ENCODE measurements at regions not wholly inside any gene's neighbourhood (a gene's known extent, or its start where the extent isn't known, plus 50 kb on each side); places are given as distances from the start of the nearest gene placed in this dataset.

- Histone ChIP-seq H3K18ac (ENCODE audit: extremely low read depth, low read length) (no peak overlapping the region), H3K23ac (ENCODE audit: insufficient read length) (no peak overlapping the region), H3K79me1 (ENCODE audit: low read depth, low read length) (no peaks in the 10 kb centered on the region), H3K23me2 (ENCODE audit: low read depth, low read length) (no peaks in the 10 kb centered on the region), H4K8ac (ENCODE audit: extremely low read depth, insufficient read depth, low read length) (no peak overlapping the region), H2BK5ac (ENCODE audit: low read depth, low read length) (no peak overlapping the region), H3K9me3 (ENCODE audit: insufficient read depth in 2 of 2, low read depth in 1 of 2, low read length in 1 of 2) (no peaks in the 10 kb centered on the region), H3K4me3 (ENCODE audit: extremely low read depth in 1 of 4, insufficient read depth in 2 of 4, low read depth in 3 of 4, low read length in 4 of 4) (no peak overlapping the region), H3K27me3 (replicated peaks in 1 of 4; ENCODE audit: control insufficient read depth in 3 of 4, extremely low read depth in 1 of 4, insufficient read depth in 3 of 4, low read length in 3 of 4) (no peaks in the 10 kb centered on the region), H2AK5ac (ENCODE audit: low read depth, low read length) (no peak overlapping the region), H3K27ac (ENCODE audit: low read depth, low read length) (no peak overlapping the region), H3K4me2 (ENCODE audit: insufficient read depth in 1 of 2, low read depth in 2 of 2, low read length in 2 of 2) (no peak overlapping the region), H3K14ac (ENCODE audit: insufficient read length) (no peak overlapping the region), H3K56ac (replicated peaks; ENCODE audit: insufficient read length, low read depth, low read length) (no peak overlapping the region), H4K20me1 (replicated peaks in 1 of 2; ENCODE audit: control insufficient read depth in 1 of 2, insufficient read depth in 2 of 2, low read length in 2 of 2) (no peaks in the 10 kb centered on the region), H3K36me3 (ENCODE audit: control insufficient read depth in 2 of 4, insufficient read depth in 4 of 4, low read length in 3 of 4) (no peaks in the 10 kb centered on the region), H2BK120ac (replicated peaks; ENCODE audit: low read depth, low read length) (no peak overlapping the region), H3K4me1 (replicated peaks in 1 of 4; ENCODE audit: control insufficient read depth in 3 of 4, insufficient read depth in 4 of 4, low read length in 3 of 4) (no peaks in the 10 kb centered on the region), H4K5ac (ENCODE audit: insufficient read length, low read depth, low read length) (no peak overlapping the region), H4K91ac (replicated peaks; ENCODE audit: insufficient read length, low read length) (no peak overlapping the region), H3K4ac (replicated peaks; ENCODE audit: insufficient read length, low read depth, low read length) (no peak overlapping the region), H2BK12ac (ENCODE audit: low read depth, low read length) (no peak overlapping the region), H2AFZ (ENCODE audit: low read length) (no peak overlapping the region), H2BK20ac (ENCODE audit: low read length) (no peak overlapping the region), H2BK15ac (ENCODE audit: low read length) (no peak overlapping the region), H3K9ac (replicated peaks in 1 of 4; ENCODE audit: extremely low read depth in 1 of 4, low read depth in 3 of 4, low read length in 3 of 4) (no peak overlapping the region), H3K79me2 (ENCODE audit: control insufficient read depth in 1 of 2, insufficient read depth in 2 of 2, low read length in 2 of 2) (no peaks in the 10 kb centered on the region)
- WGBS, 2 experiments (ENCODE audit: extremely low coverage in 1 of 2, insufficient coverage in 1 of 2, insufficient read length in 1 of 2, insufficient replicate concordance in 2 of 2, low coverage in 1 of 2, low lambda C conversion rate in 2 of 2, missing lambda C conversion rate in 1 of 2): 82% methylated on average over 1 of the region's 1 CpG; no CpG with 5 or more reads in 1 of the 2 experiments
- POLR2A ChIA-PET (ENCODE audit: partially characterized antibody): no interaction called here
- no peak for DNase-seq (ENCODE audit: low read depth in 1 of 2, low spot score in 2 of 2)
- FAIRE-seq: no peak
- TF ChIP-seq POLR2AphosphoS5 (IDR thresholded peaks at IDR 0.05; ENCODE audit: low read depth, low read length) (no peak), TCF12 (IDR thresholded peaks at IDR 0.05; ENCODE audit: low read depth, low read length) (no peak), MAFK (IDR thresholded peaks at IDR 0.05; ENCODE audit: low read depth, low read length) (no peak)
- CTCF ChIA-PET (ENCODE audit: partially characterized antibody): no interaction called here
Observed at GRCh38 chr4:31678356-31678755, 958.2 kb downstream of the PCDH7 start.
